ENCODE measurements at regions not wholly inside any gene's neighbourhood (a gene's known extent, or its start where the extent isn't known, plus 50 kb on each side); places are given as distances from the start of the nearest gene placed in this dataset.
"Not testable (repeated sequence)": the region's sequence is repeated elsewhere in the genome, so short reads cannot be mapped to it uniquely, and the experiment has no call there.

DNA sequence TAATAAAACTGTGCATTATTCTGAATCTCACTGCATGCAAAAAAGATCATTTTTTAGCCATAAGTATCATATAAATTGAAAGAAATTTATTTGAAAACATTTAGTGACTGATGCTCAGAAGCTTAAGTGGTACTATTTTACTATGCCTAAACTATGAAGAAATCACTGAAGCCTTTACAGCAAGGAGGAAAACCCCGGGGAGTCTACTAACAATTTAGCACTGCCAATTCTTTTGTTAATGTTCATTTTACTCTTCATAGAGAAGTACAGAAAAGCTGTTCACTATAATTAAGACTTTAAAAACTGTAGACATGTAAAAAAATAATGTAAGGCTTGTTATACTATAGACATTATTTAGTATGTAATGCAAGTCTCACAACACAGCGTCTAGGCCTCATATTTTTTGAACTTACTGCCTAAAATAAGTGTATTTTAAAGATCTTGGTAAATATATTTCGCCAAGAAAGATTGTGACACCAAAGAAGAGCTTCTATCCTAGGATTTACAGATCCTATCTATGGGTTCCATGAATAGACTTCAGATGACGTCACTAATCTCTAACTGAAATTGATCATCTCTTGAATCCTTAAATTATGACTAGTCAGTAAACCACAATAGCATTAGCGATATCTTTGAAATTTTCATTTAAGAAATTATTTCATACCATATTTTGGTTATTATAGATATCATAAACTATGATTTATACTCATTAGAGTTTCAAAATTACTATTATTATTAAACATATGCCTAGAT, 602.5 kb downstream of the TMA16 start:
- DNase-seq (ENCODE audit: low spot score), result no peak

DNA sequence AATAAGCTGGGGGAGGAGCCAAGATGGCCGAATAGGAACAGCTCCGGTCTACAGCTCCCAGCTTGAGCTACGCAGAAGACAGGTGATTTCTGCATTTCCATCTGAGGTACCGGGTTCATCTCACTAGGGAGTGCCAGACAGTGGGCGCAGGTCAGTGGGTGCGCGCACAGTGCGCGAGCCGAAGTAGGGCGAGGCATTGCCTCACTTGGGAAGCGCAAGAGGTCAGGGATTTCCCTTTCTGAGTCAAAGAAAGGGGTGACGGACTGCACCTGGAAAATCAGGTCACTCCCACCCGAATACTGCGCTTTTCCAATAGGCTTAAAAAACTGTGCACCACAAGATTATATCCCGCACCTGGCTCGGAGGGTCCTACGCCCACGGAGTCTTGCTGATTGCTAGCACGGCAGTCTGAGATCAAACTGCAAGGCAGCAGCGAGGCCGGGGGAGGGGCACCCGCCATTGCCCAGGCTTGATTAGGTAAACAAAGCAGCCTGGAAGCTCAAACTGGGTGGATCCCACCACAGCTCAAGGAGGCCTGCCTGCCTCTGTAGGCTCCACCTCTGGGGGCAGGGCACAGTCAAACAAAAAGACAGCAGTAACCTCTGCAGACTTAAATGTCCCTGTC, 606.4 kb downstream of the TMA16 start:
- not testable (repeated sequence) for DNase-seq (ENCODE audit: low spot score)

DNA sequence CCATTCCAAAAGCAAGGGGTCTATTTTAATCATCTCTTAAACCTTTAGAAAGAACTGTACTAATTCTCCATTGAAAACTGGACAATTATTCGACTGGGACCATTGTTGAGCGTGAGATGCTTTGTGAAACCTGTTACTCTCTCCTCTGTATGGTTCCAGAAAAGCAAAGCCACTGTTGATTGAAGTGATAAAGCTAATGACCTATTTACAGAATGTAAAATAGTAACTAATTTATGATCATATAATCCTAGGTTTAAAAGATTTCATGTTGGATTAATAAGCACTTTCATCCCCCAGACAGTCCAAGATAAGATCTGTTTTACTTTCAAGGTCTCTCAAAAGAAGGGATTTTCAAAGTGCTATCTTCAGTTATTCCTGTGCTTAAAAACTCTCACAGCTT, 614.5 kb downstream of the TMA16 start:
- no peak for DNase-seq (ENCODE audit: low spot score)

DNA sequence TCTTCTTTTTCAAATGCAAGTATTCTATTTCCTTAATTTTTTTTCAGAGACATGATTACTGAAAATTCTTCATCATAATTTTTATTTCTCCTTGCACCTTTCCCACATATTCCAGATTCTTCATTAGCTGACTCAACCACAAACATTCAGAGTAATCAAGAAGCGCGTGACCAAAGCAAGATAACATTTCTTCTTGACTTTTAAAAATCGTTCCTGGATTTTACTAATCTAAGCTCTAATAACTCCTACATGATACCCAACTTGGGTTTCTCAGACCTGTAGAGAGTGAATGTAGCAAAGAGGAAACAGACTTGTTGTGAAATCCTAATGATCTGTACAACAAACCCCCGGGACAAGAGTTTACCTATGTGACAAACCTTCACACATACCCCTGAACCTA, 615.0 kb downstream of the TMA16 start:
- no peak for DNase-seq (ENCODE audit: low spot score)

DNA sequence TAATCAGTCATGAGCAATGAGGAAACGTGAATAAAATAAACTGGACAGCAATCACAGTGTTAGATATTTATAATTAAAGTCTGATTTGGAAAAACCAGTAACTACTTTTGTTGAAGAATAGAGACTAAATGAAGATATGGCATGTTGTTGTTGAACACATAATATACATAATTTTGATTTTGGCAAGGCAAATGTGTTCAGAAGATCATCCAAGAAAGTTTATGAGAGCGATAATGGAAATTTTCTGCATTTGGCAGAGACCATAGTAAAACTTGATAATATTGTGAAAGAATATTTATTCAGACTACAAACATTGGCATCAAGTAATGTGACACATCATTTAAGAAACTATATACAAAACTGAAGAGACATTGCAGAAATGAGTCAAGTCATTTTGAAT, 620.7 kb downstream of the TMA16 start:
- no peak for DNase-seq (ENCODE audit: low spot score)

DNA sequence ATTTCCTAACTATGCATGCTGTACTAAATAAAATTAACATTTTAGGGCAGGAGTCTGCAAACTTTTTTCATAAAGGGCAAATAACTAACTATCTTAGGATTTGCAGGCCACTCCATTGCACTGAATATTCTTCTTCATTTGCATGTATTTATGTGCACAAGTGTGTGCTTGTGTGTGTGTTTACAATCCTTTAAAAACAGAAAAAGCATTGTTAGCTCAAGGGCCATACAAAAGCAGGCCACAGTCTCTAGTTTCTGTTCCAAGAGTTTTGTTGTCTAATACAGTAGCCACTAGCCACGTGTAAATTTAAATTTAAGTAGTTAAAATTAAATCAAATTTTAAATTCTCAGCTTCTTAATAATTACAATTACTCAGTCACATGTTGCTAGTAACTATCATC, 621.8 kb downstream of the TMA16 start:
- no peak for DNase-seq (ENCODE audit: low spot score)

DNA sequence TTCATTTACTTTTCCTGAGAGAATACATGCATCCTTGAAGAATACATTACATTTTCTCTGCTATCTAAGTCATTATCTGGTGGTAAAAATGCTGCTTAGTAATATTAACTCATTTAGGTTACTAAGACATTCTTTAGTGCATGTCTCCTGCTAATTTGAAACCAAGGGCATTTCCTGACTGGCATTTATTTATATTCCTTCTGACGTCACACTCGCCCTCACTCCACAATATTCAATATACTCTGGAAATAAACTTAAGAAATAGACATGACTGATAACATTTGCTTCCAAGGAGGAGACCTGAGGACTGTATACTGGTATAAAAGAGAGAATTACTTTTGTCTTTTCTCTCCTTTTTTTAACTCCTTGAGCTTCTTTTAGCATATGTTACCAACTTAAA, 619.5 kb upstream of the SMIM31 start:
- no peak for DNase-seq (ENCODE audit: low spot score)

DNA sequence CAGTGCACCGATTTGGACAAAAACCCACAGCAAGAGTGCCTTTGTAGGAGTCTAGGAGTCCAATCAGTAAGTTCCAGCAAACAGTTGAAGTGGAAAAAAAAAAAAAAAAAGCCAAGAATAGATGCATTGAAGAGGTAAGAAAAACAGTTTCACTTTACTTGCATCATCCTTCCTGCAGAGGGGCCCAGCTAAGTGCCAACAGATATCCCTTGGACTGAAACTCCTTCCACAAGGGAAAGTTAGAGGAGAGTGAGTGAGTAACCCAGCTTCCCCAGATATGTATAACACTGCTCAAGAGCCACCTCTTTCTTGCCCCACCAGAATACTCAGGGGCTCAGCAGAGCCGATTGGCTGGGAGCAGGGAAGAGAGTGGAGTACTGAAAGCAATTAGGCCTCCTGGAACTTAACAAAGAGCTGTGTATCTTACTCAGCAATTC, 617.7 kb upstream of the SMIM31 start:
- no peak for DNase-seq (ENCODE audit: low spot score)

DNA sequence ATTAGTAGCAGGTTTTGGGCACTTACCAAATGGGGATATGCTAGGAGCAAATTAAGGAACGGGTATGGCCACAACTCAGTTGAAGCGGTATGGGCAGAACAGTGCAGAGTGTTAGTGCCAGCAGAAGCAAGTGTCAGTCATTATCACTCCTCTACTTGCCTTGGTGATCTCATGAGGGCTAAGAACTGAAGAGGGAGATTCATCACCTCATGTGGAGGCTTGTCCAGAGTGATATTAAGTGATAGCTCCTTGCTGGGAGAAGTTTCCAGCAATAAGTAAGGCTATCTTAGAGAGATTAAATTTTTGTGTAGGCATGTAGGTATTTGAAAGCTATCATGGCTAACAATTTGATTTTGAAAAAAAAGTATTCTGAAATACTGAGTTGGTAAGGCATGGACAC, 615.4 kb upstream of the SMIM31 start:
- DNase-seq (ENCODE audit: low spot score), result no peak

DNA sequence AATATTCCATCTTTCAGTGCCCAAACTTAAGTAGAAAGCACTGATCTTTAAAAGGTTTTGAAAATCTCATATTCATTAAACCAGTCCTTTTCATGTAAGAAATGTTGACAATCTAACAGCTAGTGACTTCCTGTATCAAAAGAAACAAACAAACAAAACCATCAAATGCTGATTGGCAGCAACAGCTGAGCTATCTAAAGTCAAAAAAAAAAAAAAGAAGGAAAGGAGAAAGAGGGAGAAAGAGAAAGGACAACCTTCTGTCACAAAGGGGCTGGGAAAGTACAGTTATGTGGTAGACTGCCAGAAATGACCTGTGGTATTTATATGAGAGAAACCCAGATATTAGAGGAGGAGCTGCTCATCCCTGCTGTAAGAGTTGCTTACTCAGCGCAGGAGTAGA, 614.6 kb upstream of the SMIM31 start:
- no peak for DNase-seq (ENCODE audit: low spot score)

DNA sequence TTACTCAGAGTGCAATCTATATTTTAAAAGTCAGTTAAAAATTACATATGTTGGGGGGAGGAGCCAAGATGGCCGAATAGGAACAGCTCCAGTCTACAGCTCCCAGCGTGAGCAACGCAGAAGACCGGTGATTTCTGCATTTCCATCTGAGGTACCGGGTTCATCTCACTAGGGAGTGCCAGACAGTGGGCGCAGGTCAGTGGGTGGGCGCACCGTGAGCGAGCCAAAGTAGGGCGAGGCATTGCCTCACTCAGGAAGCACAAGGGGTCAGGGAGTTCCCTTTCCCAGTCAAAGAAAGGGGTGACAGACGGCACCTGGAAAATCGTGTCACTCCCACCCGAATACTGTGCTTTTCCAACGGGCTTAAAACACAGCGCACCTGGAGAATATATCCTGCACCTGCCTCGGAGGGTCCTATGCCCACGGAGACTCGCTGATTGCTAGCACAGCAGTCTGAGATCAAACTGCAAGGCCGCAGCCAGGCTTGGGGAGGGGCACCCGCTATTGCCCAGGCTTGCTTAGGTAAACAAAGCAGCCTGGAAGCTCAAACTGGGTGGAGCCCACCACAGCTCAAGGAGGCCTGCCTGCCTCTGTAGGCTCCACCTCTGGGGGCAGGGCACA, 612.1 kb upstream of the SMIM31 start:
- DNase-seq (ENCODE audit: low spot score), result not testable (repeated sequence)

DNA sequence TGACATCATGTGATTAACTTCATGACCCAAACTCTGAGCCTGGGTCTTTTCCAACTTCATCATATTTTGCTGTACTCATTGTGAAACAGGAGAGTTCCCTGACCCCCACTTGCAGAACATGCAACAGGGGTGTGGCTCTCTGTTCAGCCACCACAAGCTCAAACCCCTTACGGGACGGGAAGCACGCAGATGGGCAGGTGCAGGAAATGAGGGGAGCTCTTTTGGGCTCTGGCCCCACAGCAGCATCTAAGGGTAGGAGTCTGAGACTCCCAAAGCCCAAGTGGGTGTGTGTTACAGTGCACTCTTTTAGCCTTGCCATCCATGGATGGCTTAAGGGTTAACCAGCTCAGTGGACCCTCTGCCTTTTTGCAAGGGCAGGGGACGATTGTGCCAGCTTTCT, 599.5 kb upstream of the SMIM31 start:
- no peak for DNase-seq (ENCODE audit: low spot score)

DNA sequence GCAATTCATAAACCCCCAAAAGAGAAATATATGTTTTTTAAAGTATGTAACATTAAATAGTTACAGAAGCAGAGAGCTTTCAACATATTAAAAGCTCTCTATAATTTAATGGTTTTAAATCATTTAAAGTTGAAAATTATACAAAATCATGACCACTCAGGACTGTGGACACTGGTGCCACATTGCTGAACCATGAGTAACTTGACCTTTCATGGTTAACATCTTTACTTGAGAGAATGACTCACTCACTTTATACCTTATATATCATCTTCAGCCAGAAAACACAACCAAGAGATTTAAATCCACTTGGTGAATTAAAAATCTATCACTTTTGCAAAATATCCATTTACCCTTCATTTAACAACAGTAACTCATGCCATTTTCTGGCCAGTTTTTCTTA, 584.3 kb upstream of the SMIM31 start:
- DNase-seq (ENCODE audit: low spot score), result no peak

DNA sequence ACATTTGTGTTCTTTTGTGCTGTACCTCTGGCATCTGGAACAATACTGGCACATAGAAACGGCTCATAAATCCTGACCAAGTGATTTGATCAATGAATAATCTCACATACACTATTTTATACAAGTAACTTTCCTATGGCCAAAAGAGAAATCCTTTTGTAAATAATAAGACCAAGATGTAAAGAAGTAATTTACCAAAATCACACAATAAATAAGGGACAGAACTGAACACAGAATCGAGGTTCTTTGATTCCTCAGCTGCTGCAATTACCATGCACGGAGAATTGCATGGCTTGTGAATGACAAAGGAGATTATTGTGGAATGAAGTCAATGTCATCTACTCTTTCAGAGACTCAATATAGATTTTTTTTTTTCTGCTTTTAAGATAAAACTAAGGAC, 576.8 kb upstream of the SMIM31 start:
- DNase-seq (ENCODE audit: low spot score), result no peak

DNA sequence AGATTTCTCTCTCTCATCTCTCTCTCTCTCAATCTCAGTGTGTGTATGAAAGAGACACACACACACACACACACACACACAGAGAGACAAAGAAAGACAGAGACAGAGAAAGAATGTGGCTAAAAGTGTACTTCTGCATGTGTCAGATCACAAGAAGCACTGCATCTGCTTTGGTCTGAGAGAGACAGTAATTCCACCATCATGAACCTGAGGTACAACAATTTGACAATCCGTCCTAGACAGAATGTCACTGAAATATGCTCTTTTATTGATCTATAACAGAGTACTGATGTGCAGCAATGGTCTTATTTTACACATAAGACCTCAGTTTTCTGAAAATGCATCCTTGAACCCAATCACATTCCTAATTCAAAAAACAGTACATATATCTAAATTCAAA, 576.2 kb upstream of the SMIM31 start:
- DNase-seq (ENCODE audit: low spot score), result no peak

DNA sequence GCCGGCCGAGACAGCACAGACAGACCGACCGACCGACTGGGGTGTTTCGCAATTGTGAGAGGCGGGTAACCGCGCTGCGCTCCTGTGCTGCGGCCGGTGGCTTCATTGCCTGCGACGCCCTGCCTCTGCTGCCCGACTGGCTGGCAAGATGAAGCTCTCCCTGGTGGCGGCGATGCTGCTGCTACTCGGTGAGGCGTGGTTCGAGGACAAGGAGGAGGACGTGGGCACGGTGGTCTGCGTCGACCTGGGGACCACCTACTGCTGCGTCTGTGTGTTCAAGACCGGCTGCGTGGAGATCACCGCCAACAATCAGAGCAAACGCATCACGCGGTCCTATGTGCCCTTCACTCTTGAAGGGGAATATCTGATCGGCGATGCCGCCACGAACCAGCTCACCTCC, 565.7 kb upstream of the SMIM31 start:
- DNase-seq (ENCODE audit: low spot score), result no peak

DNA sequence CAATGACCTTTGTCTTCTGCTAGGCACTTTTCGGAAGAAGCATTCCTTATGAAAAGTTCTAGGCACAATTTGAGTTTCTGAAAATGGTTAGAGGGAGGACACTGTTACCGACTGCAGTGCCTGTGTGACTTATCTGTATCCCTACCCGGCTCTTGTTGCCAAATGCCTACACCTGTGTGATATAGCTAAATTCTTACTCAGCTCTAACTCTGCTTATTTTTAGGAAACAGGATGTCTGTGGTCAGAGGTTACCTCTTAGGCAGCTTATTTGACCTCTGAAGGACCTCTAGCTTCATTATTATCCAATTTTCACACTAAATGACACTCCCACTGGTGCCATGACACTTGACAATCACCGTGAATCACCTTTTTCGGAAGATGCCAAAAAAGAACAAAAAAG, 561.1 kb upstream of the SMIM31 start:
- no peak for DNase-seq (ENCODE audit: low spot score)

DNA sequence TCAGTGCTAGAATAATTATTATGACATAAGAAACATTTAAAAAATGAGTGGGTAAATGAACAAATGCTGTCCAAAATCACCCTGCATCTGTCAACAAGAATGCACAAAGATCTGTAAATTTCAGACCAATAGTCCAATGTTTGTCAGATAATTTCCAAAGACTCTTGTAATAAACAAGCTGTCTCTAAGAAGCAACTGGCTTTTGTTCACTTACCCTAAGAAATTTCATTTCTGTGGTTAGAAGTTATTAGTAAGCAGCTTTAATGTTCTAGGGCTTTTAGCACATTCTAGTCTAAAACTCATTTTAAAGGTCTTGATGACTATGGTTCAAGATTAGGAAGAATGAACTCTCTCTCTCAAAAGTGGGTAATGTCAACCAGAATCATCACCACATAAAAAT, 560.3 kb upstream of the SMIM31 start:
- DNase-seq (ENCODE audit: low spot score), result no peak

DNA sequence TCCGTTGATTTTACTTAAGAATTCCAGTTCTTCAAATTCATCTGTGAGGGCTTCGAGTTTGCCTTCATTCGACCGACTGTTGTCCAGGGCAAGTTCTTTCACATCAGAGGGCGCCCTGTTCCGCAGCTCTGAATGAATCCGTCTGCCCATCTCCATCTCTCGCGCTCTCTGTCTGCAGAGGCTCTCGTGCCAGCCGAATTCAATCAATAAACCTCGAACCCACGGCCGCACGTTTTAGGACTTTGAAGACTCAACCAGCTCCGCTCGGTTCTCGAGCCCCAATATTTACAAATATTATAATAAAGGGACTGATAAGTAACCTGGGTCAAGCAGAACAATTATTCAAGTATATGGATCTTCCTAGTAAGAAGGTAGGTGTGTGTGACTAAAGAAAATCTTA, 556.4 kb upstream of the SMIM31 start:
- no peak for DNase-seq (ENCODE audit: low spot score)

DNA sequence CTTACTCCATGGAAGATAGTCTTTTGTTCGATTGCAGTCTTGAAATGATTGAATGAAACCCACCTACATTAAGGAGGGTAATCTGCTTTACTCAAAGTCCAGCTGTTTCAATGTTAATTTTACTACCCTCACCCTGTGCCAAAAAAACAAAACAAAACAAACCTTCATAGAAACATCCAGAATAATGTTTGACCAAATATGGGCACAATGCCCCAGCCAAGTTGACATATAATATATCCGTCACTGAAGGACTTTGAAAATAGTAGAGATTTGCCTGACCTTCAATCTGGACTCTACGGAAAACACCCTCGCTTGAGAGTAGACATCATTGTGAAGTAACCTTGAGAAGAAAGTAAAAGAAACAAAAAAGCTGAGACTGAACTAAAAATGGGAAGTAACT, 550.5 kb upstream of the SMIM31 start:
- no peak for DNase-seq (ENCODE audit: low spot score)

DNA sequence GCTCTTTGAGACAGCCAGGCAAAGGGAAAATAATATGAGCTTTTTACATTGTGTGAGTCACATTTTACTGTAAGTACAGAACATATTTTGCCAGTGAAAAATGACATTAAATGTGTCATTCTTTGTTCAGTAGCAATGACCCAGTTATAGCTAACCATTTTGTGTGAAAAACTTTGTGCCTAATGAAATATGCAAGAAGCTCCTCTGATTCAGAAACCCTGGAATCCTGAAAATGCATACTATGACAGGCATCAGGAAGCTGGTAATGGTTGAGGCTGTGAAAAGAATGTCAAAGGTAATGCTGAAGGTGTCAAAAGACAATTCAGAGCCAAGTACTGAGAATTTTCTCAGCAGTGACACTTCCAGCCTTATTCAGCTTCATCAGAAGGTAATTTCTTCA, 549.5 kb upstream of the SMIM31 start:
- no peak for DNase-seq (ENCODE audit: low spot score)

DNA sequence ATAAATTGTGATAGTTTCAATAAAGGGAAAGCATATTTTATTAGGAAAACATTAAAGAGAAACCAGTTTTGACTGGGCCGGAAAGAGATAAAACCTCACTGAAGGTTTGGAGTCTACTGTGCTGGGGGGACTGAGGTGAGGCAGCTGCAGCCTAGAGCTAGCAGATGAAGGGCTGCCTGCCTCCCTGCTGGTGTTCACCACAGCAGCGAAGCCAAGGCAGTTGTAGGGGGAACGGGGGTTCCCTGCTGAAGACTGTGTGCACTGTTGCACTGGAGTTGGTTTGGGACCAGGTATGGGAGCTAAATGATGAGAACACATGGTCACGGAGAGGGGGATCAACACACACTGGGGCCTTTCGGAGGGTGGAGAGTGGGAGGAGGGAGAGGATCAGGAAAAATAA, 546.5 kb upstream of the SMIM31 start:
- no peak for DNase-seq (ENCODE audit: low spot score)

DNA sequence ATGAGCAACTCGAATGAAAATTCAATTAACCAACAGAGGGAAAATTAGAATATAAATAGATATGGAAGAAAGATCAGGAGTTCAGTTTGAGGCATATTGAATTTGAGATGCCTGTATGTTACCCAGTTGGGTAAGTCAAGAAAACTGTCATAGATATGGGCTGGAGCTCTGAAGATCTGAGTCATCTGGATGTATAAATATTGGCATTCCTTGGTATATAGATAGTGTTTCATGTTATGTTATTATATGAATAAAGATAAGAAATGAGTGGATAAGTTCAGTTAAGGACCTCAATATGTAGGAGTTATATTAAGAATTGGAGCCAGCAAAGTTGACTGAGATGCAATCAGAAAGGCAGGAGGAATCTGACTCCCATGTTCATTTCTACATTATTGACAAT, 543.6 kb upstream of the SMIM31 start:
- DNase-seq (ENCODE audit: low spot score), result no peak

DNA sequence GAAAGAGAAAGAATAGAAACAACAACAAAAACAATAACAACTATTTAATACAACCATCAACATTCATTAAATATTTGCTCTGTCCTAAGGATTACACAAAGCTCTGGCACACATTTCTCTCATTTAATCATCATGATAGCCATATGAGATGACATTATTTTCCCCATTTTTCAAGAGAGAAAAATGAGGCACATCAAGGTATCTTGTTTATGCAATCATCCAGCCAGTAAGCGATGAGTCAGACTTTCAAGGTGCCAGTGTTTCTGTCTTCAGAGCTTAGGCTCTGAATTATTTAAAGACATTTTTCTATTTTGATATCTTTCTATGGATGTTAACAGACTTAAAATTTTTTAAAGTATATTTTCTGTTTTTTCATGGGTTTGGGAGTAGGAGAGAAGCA, 541.8 kb upstream of the SMIM31 start:
- DNase-seq (ENCODE audit: low spot score), result no peak
